Glomerular visceral epithelial cell (primary cell): ENCODE measurements at regions not wholly inside any gene's neighbourhood (a gene's known extent, or its start where the extent isn't known, plus 50 kb on each side); places are given as distances from the start of the nearest gene placed in this dataset.
A peak's percentile ranks its signal among the peaks of the same experiment; 100 is the strongest.
"Not testable (repeated sequence)": the region's sequence is repeated elsewhere in the genome, so short reads cannot be mapped to it uniquely, and the experiment has no call there.

Experiments
- DNase-seq: peaks from one replicate; pipeline ENCODE4 v3.0.0-alpha.2; 2016; ENCODE audit errors: extremely low spot score

DNA sequence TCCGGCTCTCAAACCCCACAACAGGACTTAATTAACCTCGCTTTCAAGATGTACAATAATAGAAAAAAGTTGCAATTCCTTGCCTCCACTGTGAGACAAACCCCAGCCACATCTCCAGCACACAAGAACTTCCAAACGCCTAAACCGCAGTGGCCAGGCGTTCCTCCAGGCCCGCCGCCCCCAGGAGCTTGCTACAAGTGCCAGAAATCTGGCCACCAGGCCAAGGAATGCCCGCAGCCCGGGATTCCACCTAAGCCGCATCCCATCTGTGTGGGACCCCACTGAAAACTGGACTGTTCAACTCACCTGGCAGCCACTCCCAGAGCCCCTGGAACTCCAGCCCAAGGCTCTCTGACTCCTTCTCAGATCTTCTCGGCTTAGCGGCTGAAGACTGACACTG is 262.5 kb downstream of the SMARCA2 start:
- not testable (repeated sequence) for DNase-seq

- not testable (repeated sequence) for DNase-seq
These were observed 264.0 kb downstream of the SMARCA2 start for GRCh38 chr9:2279138-2279537.

GRCh38 chr9:2281031-2281802 is 266.1 kb downstream of the SMARCA2 start:
- peak; percentile 62 for DNase-seq

DNA sequence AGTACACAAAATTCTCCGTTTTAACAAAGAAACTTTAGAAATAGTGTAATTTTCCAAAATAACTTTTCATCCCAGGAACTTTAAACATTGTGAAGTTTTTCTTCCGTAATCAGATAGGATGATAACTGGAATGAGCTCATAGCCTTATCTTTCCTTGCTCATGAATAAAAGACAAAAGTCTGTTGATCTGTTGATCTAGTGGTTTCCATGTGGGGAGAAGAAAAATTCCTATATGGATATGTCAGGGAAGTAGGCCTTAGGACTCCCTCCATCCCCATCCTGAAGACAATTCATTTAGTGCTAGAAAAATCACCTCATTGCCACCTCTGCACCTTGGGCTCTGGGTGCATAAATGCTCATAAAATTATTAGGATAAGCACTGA is 266.6 kb downstream of the SMARCA2 start:
- peak; percentile 29 for DNase-seq

GRCh38 chr9:2284770-2285169 is 269.6 kb downstream of the SMARCA2 start:
- DNase-seq = no peak

DNA sequence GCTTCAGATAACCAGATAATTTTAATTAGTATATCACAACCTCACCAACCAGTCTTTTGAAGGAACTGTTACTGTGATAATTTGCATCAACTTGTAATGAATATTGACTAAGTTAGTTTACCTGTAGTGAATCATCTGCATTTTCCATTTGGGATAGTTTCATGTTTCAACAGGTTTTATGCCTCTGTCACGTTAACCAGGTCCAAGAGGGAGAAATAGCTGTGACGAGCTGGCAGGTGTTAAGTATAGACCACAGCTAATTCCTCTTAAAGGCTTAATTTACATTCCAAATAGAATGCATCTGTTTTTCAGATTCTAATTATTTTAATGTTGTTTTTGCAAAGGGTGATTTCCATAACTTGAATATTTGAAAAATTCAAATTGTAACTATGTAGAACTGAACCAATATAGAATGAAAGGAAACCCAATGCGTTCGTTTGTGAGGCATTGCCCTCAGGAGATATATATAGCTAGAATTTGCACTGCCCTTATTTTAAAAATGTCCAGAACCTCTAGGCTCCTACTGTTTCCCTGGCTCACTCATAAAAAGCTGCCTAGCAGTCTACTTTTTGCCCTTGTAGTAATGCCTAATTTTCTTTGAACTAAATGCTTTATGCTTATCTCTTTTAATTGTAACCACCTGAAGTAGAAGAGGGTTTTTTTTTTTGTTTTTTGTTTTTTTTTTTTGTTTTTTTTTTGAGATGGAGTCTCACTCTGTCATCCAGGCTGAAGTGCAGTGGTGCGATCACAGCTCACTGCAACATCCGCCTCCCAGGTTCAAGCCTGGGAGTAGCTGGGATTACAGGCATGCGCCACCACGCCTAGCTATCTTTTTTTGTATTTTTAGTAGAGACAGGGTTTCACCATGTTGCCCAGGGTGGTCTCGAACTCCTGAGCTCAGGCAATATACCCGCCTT is 270.5 kb downstream of the SMARCA2 start:
- DNase-seq = no peak

DNA sequence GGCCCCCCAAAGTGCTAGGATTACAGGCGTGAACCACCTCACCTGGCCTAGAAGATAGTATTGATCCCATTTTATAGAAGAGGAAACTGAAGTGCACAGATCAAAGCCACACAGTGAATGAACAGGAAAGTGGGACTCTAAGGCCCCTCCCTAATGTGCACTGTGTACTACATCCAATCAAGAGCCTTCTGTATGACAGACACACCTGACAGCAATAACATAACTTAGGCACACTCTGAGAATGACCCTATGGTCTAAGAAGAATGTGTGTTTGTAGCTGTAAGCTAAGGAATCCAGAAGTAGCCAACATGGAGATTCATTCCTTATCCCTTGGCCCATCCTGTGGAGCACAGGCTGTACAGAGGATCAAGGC is 271.2 kb downstream of the SMARCA2 start:
- DNase-seq = no peak

- DNase-seq = no peak
These were observed 271.8 kb downstream of the SMARCA2 start for GRCh38 chr9:2286825-2287455.

DNA sequence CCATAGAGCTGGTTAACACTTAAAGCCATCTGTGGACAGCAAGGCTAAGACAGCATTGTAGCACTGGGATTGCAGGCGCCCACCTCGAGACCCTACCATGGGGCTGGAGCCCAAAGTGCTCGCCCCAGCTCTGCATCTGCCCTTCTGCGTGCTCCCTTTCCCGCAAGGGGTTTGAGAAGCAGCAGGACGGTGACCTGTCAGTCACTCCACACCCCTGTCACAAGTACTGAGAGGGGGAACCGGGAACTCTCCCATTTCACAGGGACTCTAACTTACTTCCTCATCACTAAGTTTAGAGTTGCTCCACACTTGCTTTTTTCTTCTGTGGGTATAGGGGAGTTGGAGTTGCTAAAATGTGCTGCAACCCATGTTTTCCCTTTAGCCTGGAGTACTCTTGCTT is 273.2 kb downstream of the SMARCA2 start:
- no peak for DNase-seq

GRCh38 chr9:2289263-2289662 is 274.1 kb downstream of the SMARCA2 start:
- DNase-seq = no peak

DNA sequence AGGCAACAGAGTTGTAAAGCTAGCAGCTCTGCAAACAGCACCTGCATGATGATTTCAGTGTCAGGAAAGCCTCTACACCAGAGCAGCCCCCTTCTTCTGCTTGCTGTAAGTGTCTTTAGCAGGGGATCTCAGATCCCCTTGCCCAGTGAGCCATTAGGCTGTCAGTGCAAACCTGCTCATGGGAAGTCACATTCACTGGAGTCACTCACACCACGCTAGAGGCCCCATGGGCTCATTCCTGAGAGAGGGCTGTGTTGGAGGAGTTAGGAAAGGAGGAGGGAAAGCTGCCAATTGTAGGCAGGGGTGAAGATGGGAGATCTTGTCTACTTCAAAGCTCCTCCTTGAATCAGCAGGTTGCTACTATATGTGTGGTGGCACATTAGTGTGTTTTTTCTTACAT is 275.2 kb downstream of the SMARCA2 start:
- DNase-seq = no peak

- DNase-seq = peak; percentile 26
These were observed 277.0 kb downstream of the SMARCA2 start for GRCh38 chr9:2291980-2292704.

DNA sequence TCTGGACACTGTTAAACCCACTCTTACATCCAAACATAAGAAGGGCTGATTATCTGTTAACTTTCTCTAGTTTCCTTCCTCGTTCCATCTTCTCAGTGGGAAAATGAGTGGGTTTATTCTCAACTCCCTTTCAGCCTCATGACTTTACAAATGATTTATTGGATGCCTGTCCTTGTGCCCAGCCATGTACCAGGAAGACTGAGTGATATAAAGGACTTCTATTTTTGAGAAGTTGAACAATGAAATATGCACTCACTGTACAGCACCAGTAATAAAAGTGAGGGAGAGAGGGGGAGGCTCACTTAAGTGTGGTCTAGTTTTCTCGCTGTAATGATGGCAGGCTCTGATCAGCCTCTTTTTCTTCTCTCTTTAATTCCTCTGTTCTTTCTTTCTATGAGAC is 277.6 kb downstream of the SMARCA2 start:
- no peak for DNase-seq

- DNase-seq = no peak
These were observed 282.6 kb downstream of the SMARCA2 start for GRCh38 chr9:2297771-2298170.

DNA sequence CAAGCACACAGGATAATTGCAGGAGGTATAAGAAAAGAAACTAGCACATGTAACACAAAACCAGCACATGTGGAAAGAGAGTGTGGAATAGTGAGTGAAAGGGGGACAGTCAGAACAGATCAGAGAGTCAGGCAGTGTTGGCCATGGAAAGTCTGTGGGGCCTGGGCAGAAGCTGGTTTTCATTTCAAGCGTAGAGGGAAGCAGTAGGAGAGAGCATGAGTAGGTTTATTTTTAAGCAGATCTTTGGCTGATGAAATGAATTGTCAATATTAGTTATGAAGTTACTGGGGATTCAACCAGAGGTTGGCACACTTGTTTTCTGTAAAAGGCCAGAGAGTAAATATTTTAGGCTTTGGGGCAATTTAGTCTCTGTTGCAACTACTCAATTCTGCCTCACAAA is 283.1 kb downstream of the SMARCA2 start:
- no peak for DNase-seq

DNA sequence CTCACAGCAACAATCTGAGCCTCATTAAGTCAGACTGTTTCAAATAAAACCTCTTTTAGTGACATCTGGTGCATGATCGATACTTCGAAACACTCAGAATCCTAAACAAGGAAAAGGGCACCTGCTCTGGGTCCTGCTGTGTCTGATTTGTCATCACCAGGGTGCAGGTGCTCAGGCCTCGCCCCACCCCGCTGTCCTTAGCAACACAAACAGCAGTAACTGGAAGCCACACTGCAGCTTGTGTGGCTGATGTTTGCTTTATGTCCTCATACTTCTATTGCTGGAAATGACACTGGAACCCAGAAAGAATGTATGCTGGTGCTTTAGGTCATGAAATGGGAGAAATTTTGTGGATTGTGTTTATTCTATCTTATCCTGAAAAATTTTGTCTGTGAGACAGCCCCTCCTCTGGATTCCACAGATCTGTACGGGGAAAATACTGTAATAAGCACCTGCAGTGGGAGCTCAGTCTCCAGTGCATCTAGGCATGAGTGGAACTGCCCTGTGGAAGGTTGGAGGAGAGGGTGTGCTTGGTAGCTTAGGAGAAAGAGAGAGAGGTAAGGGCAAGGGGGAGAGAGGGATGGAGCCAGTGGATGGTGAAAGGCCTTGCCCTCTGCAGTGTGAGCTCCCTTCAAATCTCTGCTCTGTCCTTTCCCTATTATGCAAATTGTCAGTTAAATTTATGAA is 284.2 kb downstream of the SMARCA2 start:
- DNase-seq = no peak

- no peak for DNase-seq
These were observed 284.7 kb downstream of the SMARCA2 start for GRCh38 chr9:2299843-2300205.

DNA sequence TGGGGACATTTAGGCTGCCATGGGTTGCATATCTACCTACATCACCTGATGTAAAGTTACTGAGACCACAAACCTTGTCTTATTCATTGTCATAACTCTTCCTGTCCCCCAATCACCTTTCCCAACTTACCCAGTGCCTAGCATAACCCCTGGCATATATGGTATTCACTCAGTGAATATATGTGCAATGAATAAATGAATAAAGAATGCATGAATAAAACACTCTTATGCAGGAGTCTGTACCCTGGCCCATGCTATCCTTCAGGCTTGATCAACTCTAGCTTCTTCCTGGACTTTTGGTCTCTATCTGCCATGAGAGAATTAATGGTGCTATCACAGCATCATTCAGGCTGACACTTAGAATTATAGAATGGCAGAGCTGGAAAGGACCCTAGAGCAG is 285.2 kb downstream of the SMARCA2 start:
- DNase-seq = no peak

DNA sequence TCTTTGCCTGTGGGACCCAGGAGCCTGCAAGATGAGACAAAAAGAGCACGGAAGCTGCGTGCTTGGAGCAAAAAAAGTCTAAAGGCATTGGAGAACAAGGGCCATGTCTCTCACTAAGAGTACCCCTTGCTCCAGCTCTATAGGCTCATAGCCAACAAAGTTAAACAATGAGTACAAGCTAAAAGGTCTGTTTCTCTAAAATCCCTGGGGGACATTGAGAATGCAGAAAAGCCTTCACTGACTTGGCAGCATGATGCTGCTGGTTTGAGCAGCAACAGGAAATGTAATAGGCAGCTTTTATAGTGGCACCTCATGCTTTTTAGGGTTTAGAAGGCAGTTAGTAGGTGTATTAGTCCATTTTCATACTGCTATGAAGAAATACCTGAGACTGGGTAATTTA is 287.5 kb downstream of the SMARCA2 start:
- no peak for DNase-seq

DNA sequence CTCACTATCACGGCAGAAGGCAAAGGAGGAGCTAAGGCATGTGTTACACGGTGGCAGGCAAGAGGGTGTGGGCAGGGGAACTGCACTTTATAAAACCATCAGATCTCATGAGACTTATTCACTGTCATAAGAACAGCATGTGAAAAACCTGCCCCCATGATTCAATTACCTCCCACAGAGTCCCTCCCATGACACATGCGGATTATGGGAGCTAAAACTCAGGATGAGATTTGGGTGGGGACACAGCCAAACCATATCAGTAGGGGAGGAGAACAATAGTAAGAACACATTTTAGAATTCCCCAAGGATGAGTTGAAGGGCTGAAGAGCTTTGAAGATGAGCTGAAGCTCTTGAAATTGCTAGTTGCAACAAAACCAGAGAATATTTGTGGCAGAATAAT is 287.9 kb downstream of the SMARCA2 start:
- DNase-seq = no peak

DNA sequence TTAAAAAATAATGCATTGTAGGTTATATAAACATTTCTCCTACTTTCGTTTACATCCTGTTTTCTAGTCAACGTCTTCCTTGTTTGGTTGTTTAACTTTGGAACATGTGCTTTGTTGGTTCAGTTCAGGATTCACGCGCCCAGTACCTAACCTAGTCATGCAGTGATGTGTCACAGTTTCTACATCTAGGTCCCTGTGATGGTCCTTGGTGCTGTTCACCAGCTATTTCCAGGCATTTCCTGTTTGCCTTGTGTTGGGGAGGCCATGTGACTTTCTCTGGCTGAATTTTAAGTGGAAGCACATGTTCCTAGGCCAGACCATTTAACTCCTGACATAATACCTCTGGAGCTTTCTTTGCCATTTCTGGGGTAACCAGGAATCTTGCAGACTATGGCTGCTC is 292.3 kb downstream of the SMARCA2 start:
- no peak for DNase-seq
